Ovary (tissue), 3 donors: ENCODE measurements at regions not wholly inside any gene's neighbourhood (a gene's known extent, or its start where the extent isn't known, plus 50 kb on each side); places are given as distances from the start of the nearest gene placed in this dataset.

Experiments
- POLR2A ChIP-seq: fragments of 450-650 bp; IDR thresholded peaks from one replicate; pipeline ENCODE4 v1.6.1; 2017; ENCODE audit warnings: antibody characterized with exemption, mild to moderate bottlenecking, moderate library complexity
- TF ChIP-seq, protein P1 (sequence below), 3 donors: fragments of 450-650 bp in 2 of 3; fragments of 200-600 bp in 1 of 3; IDR thresholded peaks; one replicate each; pipeline versions ENCODE4 v1.5.1 to v1.8.0; 2016 to 2022; ENCODE audit warnings: antibody characterized with exemption in 3 of 3, mild to moderate bottlenecking in 1 of 3
- donor health status: DM: no; HTN: no; CAD: no.

DNA sequence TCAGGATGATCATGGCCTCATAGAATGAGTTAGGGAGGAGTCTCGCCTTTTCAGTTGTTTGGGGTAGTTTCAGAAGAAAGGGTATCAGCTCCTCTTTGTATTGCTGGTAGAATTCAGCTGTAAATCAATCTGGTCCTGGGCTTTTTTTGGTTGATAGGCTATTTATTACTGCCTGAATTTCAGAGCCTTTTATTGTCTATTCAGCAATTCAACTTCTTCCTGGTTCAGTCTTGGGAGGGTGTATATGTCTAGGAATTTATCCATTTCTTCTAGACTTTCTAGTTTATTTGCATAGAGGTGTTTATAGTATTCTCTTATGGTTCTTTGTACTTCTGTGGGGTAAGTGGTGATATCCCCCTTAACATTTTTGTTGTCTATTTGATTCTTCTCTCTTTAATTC is 1024.2 kb downstream of the DIPK2A start:
- TF ChIP-seq, protein P1, sequence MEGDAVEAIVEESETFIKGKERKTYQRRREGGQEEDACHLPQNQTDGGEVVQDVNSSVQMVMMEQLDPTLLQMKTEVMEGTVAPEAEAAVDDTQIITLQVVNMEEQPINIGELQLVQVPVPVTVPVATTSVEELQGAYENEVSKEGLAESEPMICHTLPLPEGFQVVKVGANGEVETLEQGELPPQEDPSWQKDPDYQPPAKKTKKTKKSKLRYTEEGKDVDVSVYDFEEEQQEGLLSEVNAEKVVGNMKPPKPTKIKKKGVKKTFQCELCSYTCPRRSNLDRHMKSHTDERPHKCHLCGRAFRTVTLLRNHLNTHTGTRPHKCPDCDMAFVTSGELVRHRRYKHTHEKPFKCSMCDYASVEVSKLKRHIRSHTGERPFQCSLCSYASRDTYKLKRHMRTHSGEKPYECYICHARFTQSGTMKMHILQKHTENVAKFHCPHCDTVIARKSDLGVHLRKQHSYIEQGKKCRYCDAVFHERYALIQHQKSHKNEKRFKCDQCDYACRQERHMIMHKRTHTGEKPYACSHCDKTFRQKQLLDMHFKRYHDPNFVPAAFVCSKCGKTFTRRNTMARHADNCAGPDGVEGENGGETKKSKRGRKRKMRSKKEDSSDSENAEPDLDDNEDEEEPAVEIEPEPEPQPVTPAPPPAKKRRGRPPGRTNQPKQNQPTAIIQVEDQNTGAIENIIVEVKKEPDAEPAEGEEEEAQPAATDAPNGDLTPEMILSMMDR (IDR thresholded peaks at IDR 0.05) = no peak
- no peak for TF ChIP-seq POLR2A
